ENCODE measurements at regions not wholly inside any gene's neighbourhood (a gene's known extent, or its start where the extent isn't known, plus 50 kb on each side); places are given as distances from the start of the nearest gene placed in this dataset.
A peak's percentile ranks its signal among the peaks of the same experiment; 100 is the strongest.
"Not testable (repeated sequence)": the region's sequence is repeated elsewhere in the genome, so short reads cannot be mapped to it uniquely, and the experiment has no call there.

DNA sequence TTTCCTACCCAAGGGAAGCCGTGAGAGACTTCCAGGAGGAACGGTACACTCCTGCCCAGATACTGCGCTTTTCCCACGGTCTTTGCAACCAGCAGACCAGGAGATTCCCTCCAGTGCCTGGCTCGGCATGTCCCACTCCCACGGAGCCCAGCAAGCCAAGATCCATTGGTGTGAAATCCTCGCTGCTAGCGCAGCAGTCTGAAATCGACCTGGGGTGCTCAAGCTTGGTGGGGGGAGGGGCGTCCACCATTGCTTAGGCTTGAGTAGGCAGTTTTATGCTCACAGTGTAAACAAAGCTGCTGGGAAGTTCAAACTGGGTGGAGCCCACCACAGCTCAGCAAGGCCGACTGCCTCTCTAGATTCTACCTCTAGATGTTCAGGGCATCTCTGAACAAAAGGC lies 284.8 kb upstream of the FGF13 start:
- DNase-seq = no peak
- in situ Hi-C loops (cut with MboI; ENCODE audit: low pct_unique_long_range_greater_than_20kb, low sequenced_read_pairs) = no loop called here

DNA sequence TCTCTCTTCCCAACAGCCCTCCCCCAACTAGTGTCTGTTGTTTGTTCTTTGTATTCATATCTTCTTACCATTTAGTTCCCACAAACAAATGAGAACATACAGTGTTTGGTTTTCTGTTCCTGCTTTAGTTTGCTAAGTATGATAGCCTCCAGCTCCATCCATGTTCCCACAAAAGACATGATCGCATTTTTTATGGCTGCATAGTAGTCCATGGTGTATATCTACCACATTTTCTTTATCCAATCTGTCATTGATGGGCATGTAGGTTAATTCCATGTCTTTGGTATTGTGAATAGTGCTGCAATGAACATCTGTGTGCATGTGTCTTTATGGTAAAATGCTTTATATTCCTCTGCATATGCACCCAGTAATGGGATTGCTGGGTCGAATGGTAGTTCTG lies 283.9 kb upstream of the FGF13 start:
- no peak for DNase-seq
- in situ Hi-C loops (cut with MboI; ENCODE audit: low pct_unique_long_range_greater_than_20kb, low sequenced_read_pairs) = no loop called here

DNA sequence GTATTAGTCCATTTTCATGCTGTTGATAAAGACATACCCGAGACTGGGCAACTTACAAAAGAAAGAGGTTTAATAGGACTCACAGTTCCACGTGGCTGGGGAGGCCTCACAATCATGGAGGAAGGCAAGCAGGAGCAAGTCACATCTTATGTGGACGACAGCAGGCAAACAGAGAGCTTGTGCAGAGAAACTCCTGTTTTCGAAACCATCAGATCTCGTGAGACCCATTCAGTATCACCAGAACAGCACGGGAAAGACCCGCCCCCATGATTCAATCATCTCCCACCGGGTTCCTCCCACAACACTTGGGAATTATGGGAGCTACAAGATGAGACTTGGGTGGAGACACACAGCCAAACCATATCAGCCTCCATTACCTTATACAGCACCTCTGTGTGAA lies 278.9 kb upstream of the FGF13 start:
- DNase-seq; in situ Hi-C loops (cut with MboI; ENCODE audit: low pct_unique_long_range_greater_than_20kb, low sequenced_read_pairs): not testable (repeated sequence)

DNA sequence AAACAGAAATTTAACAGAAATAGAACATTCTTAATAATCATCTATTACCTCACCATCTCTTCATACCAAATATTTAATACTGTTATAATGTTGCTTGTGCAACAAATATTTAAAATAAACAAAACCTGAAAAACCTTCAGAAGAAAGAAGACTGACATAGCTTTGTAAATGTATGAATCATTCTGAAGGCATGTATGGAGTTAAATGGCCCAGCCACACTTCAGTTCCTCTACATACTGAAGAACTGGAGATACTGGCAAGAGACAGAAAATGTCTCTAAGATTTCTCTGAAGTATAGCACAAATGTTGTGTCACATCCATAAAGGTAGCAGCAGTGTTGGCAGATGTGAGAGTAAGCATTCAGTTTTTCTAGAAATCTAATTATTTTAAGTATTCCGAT lies 275.3 kb upstream of the FGF13 start:
- DNase-seq = no peak
- in situ Hi-C loops (cut with MboI; ENCODE audit: low pct_unique_long_range_greater_than_20kb, low sequenced_read_pairs) = no loop called here

DNA sequence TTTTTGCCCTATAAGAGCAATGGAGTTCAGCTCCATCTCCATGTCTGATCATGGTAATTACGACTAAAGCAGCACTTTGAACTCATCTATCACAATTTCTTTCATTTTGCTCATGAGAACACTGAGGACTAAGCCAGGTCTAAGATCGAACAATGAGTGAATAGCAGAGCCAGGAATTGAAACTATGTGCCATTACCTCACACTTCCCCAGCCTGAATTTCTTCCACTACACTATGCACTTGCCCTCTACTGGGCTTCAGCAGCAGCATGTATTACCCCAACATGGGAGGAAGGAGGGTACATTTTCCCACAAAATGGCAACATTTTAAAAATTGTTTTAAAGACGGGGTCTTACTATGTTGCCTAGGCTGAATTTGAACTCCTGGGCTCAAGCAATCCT lies 274.7 kb upstream of the FGF13 start:
- DNase-seq = no peak
- in situ Hi-C loops (cut with MboI; ENCODE audit: low pct_unique_long_range_greater_than_20kb, low sequenced_read_pairs) = no loop called here

DNA sequence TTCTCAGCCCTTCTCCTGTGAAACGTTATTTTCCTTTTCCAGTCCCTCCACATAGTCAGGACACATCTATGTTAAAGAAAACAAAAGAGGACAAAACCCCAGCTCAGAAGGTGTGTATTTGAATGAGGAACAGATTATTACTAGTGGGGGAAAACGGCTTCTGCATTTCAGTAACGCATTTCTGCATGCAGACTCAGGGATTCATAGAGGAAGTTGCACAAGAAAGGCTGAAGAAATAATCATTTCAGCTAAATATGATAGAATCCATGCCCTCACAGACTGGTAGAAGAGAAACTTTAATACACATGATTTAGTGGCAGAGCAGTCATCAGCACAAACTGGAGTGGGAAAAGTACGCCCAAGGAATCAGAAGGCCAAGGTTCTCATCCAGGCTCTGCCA lies 270.8 kb upstream of the FGF13 start:
- in situ Hi-C loops (cut with MboI; ENCODE audit: low pct_unique_long_range_greater_than_20kb, low sequenced_read_pairs) = no loop called here
- peak; percentile 24 for DNase-seq

DNA sequence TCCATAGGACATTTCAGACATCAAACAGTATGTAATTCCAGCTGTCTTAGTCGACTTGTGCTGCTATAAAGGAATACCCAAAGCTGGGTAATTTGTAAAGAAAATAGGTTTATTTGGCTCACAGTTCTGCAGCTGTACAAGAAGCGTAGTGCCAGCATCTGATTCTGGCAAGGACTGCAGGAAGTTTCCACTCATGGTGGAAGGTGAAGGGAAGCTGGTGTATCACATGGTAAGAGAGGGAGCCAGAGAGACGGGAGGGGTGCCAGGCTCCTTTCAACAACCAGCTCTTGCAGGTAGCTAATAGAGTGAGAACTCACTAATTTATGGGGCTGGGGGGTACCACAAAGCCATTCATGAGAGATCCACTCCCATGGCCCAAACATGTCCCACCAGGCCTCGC lies 253.0 kb upstream of the FGF13 start:
- in situ Hi-C loops (cut with MboI; ENCODE audit: low pct_unique_long_range_greater_than_20kb, low sequenced_read_pairs) = no loop called here
- no peak for DNase-seq

DNA sequence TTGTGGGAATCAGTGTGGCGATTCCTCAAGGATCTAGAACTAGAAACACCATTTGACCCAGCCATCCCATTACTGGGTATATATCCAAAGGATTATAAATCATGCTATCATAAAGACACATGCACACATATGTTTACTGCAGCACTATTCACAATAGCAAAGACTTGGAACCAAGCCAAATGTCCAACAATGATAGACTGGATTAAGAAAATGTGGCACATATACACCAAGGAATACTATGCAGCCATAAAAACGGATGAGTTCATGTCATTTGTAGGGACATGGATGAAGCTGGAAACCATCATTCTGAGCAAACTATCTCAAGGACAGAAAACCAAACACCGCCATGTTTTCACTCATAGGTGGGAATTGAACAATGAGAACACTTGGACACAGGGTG lies 250.9 kb upstream of the FGF13 start:
- in situ Hi-C loops (cut with MboI; ENCODE audit: low pct_unique_long_range_greater_than_20kb, low sequenced_read_pairs); DNase-seq: not testable (repeated sequence)

DNA sequence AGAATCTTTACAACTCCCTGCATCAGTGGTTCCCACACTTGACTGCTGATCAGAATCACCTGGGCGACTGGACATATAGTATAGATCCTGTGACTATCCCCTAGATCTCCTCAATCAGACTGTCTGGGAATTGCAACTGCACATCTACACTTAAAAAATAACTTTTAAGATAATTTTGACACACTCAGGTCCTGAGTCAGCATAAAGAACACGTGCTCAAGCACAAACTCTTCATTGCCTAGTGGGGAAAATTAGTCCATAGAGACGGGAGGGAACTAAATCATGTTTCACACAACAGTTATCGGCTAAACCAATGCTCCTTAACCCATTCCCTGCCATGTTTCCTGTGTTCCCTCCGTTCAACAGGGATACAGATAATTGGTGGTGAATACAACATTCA lies 243.5 kb upstream of the FGF13 start:
- DNase-seq = no peak
- in situ Hi-C loops (cut with MboI; ENCODE audit: low pct_unique_long_range_greater_than_20kb, low sequenced_read_pairs) = no loop called here

DNA sequence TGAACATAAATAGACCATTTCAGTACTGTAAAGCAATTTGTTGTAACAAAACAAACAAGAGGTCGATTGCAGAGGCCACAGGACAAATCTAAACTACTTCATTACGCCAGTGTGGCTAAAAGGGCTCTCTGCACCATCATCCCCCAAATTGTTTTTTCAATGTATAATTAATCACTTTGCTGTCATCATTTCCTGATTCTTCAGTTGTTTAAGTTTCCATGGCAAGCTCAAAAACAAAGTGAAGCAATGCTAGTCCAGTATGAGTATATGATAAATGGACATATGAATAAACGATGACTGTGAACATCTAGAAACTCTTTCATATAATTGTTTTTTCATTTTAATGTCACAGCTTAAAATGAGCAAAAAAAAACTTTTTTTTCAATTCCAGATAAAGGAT lies 235.4 kb upstream of the FGF13 start:
- in situ Hi-C loops (cut with MboI; ENCODE audit: low pct_unique_long_range_greater_than_20kb, low sequenced_read_pairs) = no loop called here
- no peak for DNase-seq

DNA sequence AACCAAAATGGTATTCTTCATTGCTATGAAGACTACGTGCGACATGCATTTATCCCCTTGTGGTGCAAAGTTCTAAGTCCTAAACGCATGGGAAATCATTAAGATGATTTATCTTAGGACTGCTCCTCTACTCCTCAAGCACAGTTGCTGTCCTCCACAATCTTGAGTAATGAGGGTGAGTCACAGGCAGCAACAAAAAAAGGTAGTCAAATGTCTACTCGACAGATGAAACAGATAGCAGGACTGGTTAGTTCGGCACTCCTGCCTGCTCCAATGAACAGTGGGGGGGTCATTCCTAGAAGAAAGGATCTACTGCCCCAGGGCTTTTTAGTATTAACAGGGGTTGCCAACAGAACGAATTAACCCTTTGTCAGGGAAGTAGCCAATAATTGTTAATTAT lies 233.7 kb upstream of the FGF13 start:
- no peak for DNase-seq
- in situ Hi-C loops (cut with MboI; ENCODE audit: low pct_unique_long_range_greater_than_20kb, low sequenced_read_pairs) = no loop called here

DNA sequence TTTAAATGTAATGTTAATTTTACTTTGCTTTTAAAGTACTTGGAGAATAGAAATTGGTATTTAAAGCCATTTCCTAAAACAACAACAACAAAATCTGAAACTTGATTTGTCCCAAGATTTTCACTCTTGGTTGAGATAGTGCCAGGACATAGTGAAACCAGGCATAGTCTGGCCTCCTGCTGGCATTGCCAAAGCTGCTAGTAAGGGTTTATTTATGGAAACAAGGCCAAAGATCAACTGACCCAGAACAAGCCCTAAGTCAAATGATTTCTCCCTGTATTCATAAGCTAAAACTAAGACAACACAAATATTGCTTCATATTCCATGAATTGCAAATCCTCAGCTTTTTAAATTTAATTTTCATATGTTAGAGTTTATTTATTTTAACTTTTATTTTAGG lies 227.5 kb upstream of the FGF13 start:
- DNase-seq = no peak
- in situ Hi-C loops (cut with MboI; ENCODE audit: low pct_unique_long_range_greater_than_20kb, low sequenced_read_pairs) = no loop called here

DNA sequence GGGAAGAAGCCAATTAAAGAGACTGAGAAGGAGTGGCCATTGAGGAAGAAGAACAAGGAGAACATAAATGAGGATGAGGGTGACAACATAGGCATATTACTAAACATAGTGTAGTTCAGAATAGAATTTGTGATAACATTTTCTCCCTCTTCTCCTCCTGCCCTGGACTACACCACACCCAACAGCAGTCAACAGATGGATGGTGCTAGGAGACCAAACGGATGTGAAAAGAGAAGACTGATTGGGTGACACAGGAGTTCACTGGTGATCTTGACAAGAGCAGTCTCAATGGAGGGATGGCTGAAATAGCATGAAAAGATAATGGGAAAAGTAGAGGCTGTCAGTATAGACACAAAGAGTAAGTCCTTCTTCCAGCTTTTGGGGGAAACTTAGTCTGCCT lies 226.5 kb upstream of the FGF13 start:
- DNase-seq = no peak
- in situ Hi-C loops (cut with MboI; ENCODE audit: low pct_unique_long_range_greater_than_20kb, low sequenced_read_pairs) = no loop called here

DNA sequence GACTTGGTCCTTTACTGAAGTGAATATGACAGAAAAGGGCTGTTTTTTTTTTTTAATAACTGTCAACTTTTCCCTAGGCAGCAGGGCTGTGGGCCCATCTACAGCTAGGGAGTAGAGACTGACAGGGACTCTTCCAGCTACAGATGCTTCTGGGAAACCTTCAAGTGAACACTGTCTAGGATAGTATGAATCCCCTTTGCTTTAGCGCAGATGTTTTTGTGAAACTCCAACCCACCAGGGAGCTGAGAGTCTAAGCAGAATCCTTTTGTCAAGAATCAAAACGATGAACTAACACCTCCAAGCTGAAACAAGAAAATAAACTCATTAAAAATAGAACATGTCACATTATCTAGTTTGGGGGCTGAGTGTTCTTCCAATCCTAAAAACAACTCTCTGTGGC lies 219.7 kb upstream of the FGF13 start:
- DNase-seq = no peak
- in situ Hi-C loops (cut with MboI; ENCODE audit: low pct_unique_long_range_greater_than_20kb, low sequenced_read_pairs) = no loop called here

DNA sequence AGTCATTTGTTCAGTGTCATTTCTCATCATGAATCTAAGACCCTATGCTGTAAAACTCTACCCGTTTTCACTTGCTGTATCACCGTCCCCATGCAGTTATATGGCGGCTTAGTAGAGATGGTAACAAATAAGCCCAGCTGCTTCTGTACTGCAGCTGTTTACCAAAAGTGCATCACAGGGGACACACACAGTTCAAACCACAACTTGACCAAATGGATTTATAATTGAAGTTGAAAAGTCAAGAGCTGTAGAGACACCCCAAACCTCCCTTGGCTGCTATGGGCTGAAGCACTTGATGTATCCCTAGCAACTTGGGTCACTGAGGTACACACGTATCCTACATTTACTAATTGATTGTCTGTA lies 219.0 kb upstream of the FGF13 start:
- no peak for DNase-seq
- in situ Hi-C loops (cut with MboI; ENCODE audit: low pct_unique_long_range_greater_than_20kb, low sequenced_read_pairs) = no loop called here

DNA sequence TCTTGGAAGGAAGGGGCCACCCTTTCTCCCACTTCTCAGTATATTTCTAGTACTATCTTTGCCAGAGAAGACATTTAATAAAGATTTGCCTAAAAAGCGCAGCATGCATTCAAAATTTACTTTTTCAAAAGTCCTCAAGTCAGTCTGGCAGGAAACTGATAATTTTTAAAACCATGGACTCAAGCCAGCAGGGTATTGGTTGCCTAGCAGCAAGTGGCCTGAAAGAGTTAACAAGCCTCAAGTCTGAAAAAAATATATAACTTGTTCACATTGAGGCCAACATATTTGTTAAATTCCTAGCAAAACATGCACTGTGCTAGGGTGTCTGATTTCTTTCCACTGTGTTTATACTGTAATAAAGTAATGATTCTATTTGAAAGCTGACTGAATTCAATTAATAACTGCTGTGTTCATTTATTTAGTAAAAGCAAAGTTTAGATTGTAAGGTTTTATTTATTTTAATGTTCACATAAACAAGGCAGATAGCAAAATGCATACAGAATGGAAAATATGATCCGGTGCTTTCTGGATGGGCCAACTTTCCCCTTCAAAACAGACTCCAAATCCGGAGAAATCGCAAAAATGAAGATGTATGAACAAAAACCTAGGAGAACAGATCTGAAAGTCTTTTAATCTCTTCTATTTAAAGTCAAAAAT lies 218.5 kb upstream of the FGF13 start:
- in situ Hi-C loops (cut with MboI; ENCODE audit: low pct_unique_long_range_greater_than_20kb, low sequenced_read_pairs) = no loop called here
- DNase-seq = no peak

DNA sequence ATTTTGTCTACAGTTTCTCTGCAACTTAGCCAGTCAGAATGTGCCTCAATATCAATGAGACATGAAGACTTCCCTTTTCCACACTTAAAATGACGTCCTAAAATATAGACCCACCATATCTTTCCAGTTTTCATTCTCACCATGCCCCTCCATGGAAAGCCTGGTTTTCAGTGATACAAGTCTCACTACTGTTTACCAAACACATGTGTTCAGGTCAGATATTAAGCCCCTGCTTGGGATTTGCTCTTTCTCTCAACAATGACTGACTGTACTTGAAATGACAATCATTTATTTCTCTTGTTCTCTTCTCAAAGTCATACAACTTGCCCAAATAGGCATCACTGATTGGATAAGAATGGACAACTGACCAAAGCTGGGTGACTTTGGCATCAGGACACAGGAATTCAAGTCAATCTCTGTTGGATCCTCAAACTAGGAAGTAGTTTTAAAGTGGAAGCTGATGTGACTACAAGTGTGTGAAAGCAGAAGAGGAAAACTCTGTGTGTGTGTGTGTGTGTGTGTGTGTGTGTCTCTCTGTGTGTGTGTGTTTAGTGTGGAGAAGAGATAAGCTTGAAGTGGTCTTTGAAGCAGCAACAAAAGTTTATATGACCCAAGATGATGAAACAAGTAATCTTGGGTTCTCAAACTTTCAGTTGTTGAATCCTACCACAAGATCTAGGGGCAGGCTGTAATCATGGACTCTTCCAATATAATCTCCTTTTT lies 217.4 kb upstream of the FGF13 start:
- in situ Hi-C loops (cut with MboI; ENCODE audit: low pct_unique_long_range_greater_than_20kb, low sequenced_read_pairs) = no loop called here
- peak; percentile 8 for DNase-seq

DNA sequence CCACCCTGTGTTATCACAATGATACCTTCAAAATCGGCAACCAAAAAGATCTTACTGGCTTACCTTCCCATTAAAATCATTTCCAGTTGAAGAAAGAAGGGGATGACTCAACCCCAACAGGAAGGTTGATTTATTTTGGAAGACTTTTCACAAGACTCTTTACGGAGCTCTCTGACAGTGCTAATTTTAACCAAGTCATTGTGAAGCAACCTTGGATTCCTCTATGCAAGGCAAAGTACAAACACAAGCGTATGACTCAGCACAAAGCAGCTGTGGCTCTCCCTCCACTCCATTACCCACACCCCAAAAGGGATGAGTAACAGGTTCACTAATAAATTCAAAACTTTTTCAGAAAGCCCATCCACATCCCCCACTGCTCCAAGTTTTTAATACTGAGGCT lies 213.8 kb upstream of the FGF13 start:
- DNase-seq = peak; percentile 5
- in situ Hi-C loops (cut with MboI; ENCODE audit: low pct_unique_long_range_greater_than_20kb, low sequenced_read_pairs) = no loop called here

DNA sequence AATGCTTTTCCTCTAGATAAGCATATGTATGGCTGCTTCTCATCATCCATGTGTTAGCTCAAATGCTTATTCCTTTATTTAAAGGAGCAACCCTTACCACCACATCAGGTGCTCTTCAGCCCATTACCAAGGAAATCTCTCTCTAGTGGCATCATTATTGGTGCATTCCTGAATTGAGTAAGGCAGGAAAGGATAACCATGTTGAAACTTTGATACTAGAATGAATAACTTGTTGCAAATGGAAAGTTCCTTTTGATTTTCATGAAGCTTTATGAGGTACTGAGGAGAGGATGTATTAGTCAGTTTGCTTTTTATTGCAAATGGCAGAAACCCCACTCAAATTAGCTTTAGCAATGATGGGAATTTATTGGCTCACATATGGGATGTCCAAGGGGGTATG lies 212.3 kb upstream of the FGF13 start:
- in situ Hi-C loops (cut with MboI; ENCODE audit: low pct_unique_long_range_greater_than_20kb, low sequenced_read_pairs) = no loop called here
- DNase-seq = no peak

DNA sequence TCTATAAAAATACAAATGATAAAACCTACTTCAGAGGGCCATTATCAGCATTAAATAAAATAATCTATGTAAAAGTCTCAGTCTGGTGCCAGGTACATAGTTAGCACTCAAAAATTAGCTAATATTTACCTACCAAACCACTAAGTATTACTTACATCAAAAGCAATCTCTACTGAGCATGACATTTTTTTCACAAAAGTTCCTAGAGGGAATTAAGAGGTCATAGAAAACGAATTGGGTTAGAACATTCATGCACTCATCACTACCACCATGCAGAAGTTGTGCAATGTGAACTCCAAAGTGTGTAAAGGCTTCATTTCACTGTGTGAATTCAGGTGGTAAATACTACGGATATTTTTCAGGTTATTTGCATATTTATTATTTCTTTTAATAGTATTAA lies 209.5 kb upstream of the FGF13 start:
- in situ Hi-C loops (cut with MboI; ENCODE audit: low pct_unique_long_range_greater_than_20kb, low sequenced_read_pairs) = no loop called here
- no peak for DNase-seq

DNA sequence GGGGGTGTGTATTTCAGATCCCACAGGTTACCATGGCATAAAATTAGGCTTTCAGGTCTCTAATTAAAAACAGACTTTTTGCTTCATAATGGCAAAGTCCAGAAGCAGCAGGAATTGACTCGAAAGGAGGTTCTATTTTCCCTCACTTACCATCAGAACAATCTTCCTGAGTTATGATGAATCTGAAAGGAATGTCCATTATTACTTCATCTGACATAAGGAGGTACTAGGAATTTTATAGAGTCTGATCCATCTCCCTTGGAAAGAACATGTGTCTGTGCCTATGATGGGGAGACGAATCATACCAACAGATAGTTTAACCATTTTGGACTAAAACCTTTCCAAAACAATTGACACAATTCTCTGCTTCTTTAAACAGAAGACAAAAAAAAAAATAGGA lies 206.3 kb upstream of the FGF13 start:
- in situ Hi-C loops (cut with MboI; ENCODE audit: low pct_unique_long_range_greater_than_20kb, low sequenced_read_pairs) = no loop called here
- no peak for DNase-seq

Measured in KBM-7 (cell line).